Mucosa of rectum (tissue), 2 donors: ENCODE measurements at regions not wholly inside any gene's neighbourhood (a gene's known extent, or its start where the extent isn't known, plus 50 kb on each side); places are given as distances from the start of the nearest gene placed in this dataset.
"Not testable (repeated sequence)": the region's sequence is repeated elsewhere in the genome, so short reads cannot be mapped to it uniquely, and the experiment has no call there.

ENCODE experiments used
- H3K27ac ChIP-seq, 2 donors: one replicate each; pipeline ENCODE4 v1.7.0; 2013; ENCODE audit warnings: inconsistent platforms in 2 of 2, low read depth in 2 of 2, low read length in 2 of 2
- H3K27me3 ChIP-seq, 2 donors: one replicate each; pipeline ENCODE4 v1.7.0; 2013; ENCODE audit warnings: low read length in 2 of 2; ENCODE audit not compliant: control insufficient read depth in 2 of 2, insufficient read depth in 2 of 2
- H3K36me3 ChIP-seq, 2 donors: one replicate each; pipeline ENCODE4 v1.7.0; 2013; ENCODE audit warnings: low read length in 2 of 2; ENCODE audit not compliant: control insufficient read depth in 2 of 2, insufficient read depth in 2 of 2
- H3K4me1 ChIP-seq, 2 donors: one replicate each; pipeline ENCODE4 v1.7.0; 2013; ENCODE audit warnings: low read length in 2 of 2, mild to moderate bottlenecking in 1 of 2; ENCODE audit not compliant: control insufficient read depth in 2 of 2, insufficient read depth in 2 of 2
- H3K4me3 ChIP-seq, 2 donors: one replicate each; pipeline ENCODE4 v1.7.0; 2013; ENCODE audit warnings: low read length in 2 of 2
- H3K9ac ChIP-seq, 2 donors: one replicate each; pipeline ENCODE4 v1.7.0; 2013; ENCODE audit warnings: low read length in 2 of 2, low read depth in 1 of 2, mild to moderate bottlenecking in 1 of 2
- H3K9me3 ChIP-seq, 2 donors: one replicate each; pipeline ENCODE4 v1.7.0; 2013; ENCODE audit warnings: low read length in 2 of 2; ENCODE audit not compliant: control insufficient read depth in 2 of 2
- donor health status: healthy.
- donor health status: Normal muscosa, but diverticular disease.

- H3K27me3 ChIP-seq = no peaks in the 10 kb centered on the region
- no peaks in the 10 kb centered on the region for H3K36me3 ChIP-seq
- H3K4me3 ChIP-seq = no peak overlapping the region
- H3K9ac ChIP-seq = no peak overlapping the region
- H3K27ac ChIP-seq = no peak overlapping the region
- H3K4me1 ChIP-seq = no peaks in the 10 kb centered on the region
- no peaks in the 10 kb centered on the region for H3K9me3 ChIP-seq
Measured at GRCh38 chr5:118511846-118512245, 476.5 kb downstream of the DTWD2 start.

GRCh38 chr5:118506217-118506852 lies 482.0 kb downstream of the DTWD2 start:
- H3K9ac ChIP-seq = no peak overlapping the region
- no peak overlapping the region for H3K27ac ChIP-seq
- H3K9me3 ChIP-seq = no peaks in the 10 kb centered on the region
- H3K4me1 ChIP-seq = no peaks in the 10 kb centered on the region
- H3K36me3 ChIP-seq = no peaks in the 10 kb centered on the region
- H3K27me3 ChIP-seq = no peaks in the 10 kb centered on the region
- H3K4me3 ChIP-seq = no peak overlapping the region

- not testable (repeated sequence) for H3K27me3 ChIP-seq, H3K4me1 ChIP-seq
Measured at GRCh38 chr5:118502232-118502631, 486.1 kb downstream of the DTWD2 start.

GRCh38 chr5:118491351-118491750 lies 497.0 kb downstream of the DTWD2 start:
- Histone ChIP-seq H3K9ac (no peak overlapping the region), H3K36me3 (no peaks in the 10 kb centered on the region), H3K27ac (no peak overlapping the region), H3K4me1 (no peaks in the 10 kb centered on the region), H3K4me3 (no peak overlapping the region), H3K27me3 (no peaks in the 10 kb centered on the region), H3K9me3 (no peaks in the 10 kb centered on the region)

More at GRCh38 chr5:118502232-118502631, 486.1 kb downstream of the DTWD2 start:
- H3K36me3 ChIP-seq, H3K4me3 ChIP-seq, H3K27ac ChIP-seq, H3K9me3 ChIP-seq, H3K9ac ChIP-seq: not testable (repeated sequence)

GRCh38 chr5:118486647-118487225 lies 501.6 kb downstream of the DTWD2 start:
- Histone ChIP-seq H3K9me3 (no peaks in the 10 kb centered on the region), H3K27me3 (no peaks in the 10 kb centered on the region), H3K4me1 (no peaks in the 10 kb centered on the region), H3K36me3 (no peaks in the 10 kb centered on the region), H3K4me3 (no peak overlapping the region), H3K27ac (no peak overlapping the region), H3K9ac (no peak overlapping the region)

GRCh38 chr5:118479285-118479684 lies 509.1 kb downstream of the DTWD2 start:
- Histone ChIP-seq H3K27ac (no peak overlapping the region), H3K4me3 (no peak overlapping the region), H3K36me3 (no peaks in the 10 kb centered on the region), H3K27me3 (no peaks in the 10 kb centered on the region), H3K4me1 (no peaks in the 10 kb centered on the region), H3K9ac (no peak overlapping the region), H3K9me3 (no peaks in the 10 kb centered on the region)

GRCh38 chr5:118478852-118479251 lies 509.5 kb downstream of the DTWD2 start:
- H3K36me3 ChIP-seq = no peaks in the 10 kb centered on the region
- H3K4me3 ChIP-seq = no peak overlapping the region
- no peaks in the 10 kb centered on the region for H3K4me1 ChIP-seq
- no peaks in the 10 kb centered on the region for H3K27me3 ChIP-seq
- H3K9me3 ChIP-seq = peaks cover 0 to 3% of the 10 kb centered on the region in 2 donors
- H3K9ac ChIP-seq = no peak overlapping the region
- no peak overlapping the region for H3K27ac ChIP-seq

GRCh38 chr5:118468085-118468484 lies 520.3 kb downstream of the DTWD2 start:
- Histone ChIP-seq H3K9me3 (no peaks in the 10 kb centered on the region), H3K4me1 (no peaks in the 10 kb centered on the region), H3K4me3 (no peak overlapping the region), H3K9ac (no peak overlapping the region), H3K36me3 (no peaks in the 10 kb centered on the region), H3K27ac (no peak overlapping the region), H3K27me3 (no peaks in the 10 kb centered on the region)

- Histone ChIP-seq H3K4me3 (no peak overlapping the region), H3K9ac (no peak overlapping the region), H3K27ac (no peak overlapping the region)
Measured at GRCh38 chr5:118467103-118467502, 521.2 kb downstream of the DTWD2 start.

GRCh38 chr5:118466418-118466817 lies 521.9 kb downstream of the DTWD2 start:
- Histone ChIP-seq H3K27me3 (no peaks in the 10 kb centered on the region), H3K36me3 (no peaks in the 10 kb centered on the region), H3K4me1 (no peaks in the 10 kb centered on the region), H3K9ac (no peak overlapping the region), H3K4me3 (no peak overlapping the region), H3K9me3 (no peaks in the 10 kb centered on the region), H3K27ac (no peak overlapping the region)

More at GRCh38 chr5:118467103-118467502, 521.2 kb downstream of the DTWD2 start:
- Histone ChIP-seq H3K36me3 (no peaks in the 10 kb centered on the region), H3K4me1 (no peaks in the 10 kb centered on the region), H3K27me3 (no peaks in the 10 kb centered on the region), H3K9me3 (no peaks in the 10 kb centered on the region)
